HG03060 (cell line): ENCODE measurements at regions not wholly inside any gene's neighbourhood (a gene's known extent, or its start where the extent isn't known, plus 50 kb on each side); places are given as distances from the start of the nearest gene placed in this dataset.
"Not testable (repeated sequence)": the region's sequence is repeated elsewhere in the genome, so short reads cannot be mapped to it uniquely, and the experiment has no call there.

Experiments used
- ATAC-seq: cut with Tn5 transposase; IDR thresholded peaks from one replicate; pipeline ENCODE4 v1.9.1; 2021; ENCODE audit warnings: low read depth, moderate number of reproducible peaks; ENCODE audit not compliant: unreplicated experiment

DNA sequence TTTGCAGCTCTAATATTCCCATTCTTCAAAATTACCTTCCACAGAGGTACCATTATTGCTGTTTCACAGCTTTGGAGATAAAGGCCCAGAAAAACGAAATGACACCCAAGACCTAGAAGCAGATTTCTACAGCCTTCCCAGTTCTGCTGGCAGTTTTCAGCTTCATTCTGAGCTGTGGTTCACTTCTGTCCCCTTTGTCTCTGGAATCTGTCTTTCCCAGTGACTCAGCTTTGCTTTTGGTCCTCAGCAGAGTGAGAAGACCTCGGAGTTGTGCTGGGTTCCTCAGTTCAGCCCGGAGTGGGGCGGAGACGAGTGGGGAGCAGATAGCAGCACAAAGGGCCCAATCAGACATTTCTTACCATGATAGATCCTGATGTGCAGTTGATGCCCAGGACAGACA, 180.7 kb upstream of the CXCR4 start:
- ATAC-seq = no peak

DNA sequence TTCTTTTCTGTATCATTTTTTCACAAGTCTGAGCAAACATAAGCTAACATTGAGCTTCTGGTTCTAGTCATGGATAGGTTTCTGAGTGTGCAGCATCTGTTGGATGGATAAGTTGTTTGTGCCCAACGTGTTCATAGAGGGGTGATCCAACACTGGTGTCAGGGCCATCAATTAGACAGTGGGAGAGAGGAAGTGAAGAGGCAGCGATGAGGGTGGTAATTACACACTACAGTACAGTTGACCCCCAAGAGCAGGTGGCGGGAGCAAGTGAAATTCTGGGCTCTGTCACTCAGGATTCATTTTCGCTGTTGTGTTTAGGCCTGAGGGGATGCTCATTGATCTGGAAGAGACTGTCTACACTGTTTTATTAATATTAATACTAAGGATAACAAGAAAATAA, 180.0 kb upstream of the CXCR4 start:
- no peak for ATAC-seq

DNA sequence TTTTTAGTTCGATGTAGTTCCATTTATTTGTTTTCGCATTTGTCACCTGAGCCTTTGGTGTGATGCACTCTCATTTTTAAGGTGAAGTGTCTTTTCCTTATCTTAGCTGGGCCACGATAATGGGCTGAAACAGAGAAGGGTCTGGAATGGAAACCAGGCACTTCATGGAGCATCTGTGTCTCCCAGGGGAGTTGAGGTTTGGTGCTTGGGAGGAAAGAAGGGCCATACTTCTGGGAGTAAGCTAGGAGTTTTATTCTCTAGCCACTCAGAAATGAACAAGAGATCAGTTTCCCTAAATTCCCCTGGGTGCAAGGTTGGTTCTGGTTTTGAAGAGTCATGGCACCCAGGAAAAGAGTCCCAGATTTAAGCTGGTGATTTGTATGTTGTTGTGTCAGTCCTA, 179.4 kb upstream of the CXCR4 start:
- no peak for ATAC-seq

- no peak for ATAC-seq
Observed at GRCh38 chr2:136295168-136295567, 177.2 kb upstream of the CXCR4 start.

DNA sequence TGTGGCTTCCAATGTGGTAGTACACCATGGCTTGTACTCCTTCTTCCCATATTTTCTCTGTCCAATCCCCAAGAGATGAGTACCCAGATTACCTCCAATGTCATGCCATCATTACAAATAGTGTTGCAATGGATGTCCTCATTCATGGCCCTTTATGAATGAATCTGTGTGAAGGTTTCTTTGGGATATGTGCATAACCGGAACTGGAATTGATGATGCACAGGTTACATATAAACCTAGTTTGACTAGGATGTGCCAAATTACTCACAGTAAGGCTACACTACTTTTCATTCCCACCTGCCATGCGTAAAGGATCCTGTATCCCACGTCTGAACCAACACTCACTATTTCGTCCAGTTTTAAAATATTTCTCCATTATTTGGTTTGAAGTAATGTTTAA, 173.9 kb upstream of the CXCR4 start:
- ATAC-seq = no peak

DNA sequence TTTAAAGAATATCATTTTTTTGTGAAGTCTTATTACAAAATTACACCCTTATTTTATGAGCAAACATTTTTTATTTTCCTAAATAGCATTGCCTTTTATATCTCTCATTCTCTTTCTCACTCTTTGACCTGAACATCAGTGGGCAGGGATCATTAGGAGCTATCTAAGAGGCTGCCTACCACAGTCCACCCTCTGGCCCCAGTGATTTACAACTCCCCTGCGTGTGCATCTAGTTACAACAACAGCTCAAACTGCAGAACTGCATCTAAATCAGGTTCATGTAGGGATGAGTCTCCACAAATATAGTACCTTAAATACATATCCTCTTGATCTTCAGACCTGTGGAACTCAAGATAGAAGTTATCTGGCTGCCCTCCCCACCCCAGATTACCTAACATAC, 172.4 kb upstream of the CXCR4 start:
- ATAC-seq = no peak

- no peak for ATAC-seq
Observed at GRCh38 chr2:136288249-136288648, 170.3 kb upstream of the CXCR4 start.

GRCh38 chr2:136286423-136286822, 168.5 kb upstream of the CXCR4 start:
- ATAC-seq = no peak

DNA sequence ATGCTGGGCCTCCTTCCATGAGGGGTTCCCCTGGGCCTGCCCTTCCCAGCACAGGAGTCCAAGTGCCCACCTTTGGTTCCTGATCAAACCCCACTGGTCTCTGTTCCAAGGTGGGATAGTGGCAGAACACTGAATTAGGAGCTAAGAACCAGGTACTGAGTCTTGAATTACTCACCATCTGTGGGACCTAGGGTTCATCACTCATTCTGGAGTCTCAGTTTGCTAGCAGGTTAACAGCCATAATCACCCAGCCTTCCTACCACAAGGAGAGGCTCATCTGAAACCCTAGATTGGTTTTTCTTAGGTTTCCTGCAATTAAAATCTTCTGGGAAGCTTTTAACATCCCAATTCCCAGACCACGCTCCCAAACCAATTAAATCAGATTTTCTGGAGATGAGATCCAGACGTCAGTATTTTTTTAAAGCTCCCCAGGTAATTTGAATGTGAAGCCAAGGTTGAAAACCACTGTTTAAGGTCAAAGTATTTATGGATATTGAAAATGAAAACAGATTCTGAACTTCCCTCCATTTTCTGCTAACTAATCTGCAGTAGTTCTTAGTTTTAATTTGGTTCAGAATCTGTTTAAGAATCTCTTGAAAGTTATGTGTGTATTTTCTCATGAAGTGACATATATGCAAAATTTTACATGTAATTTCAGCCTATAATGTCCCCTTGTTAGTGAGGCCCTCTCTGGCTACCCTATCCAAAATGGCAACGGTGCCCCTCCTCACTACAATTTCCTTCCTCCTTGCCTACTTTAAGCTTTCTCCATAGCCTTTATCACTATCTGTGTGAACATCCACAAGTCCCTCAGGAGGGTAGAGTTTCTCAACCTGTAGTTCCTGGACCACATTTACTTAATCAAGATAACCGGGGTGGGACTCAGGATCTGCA, 166.5 kb upstream of the CXCR4 start:
- no peak for ATAC-seq

DNA sequence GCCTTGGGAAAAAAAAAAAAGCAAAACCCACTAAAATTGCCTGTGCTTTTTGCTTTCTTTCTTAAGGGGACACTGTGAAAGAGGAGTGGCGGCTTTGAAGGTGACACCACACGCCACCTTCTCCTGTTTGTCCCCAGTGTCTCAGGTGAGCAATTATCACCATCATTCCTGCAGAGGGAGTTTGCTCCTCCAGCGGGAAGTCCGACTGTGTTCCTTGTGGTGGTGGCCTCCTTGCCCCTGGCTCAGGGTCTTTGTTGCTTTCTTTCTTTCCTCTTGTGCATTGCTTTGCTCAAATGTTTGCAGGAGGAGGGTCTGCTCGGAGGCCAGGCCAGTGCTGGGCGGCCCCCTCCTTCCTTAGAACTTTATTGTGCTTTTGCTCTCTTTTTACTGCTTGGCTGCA, 164.3 kb upstream of the CXCR4 start:
- no peak for ATAC-seq

GRCh38 chr2:136281281-136282114, 163.5 kb upstream of the CXCR4 start:
- ATAC-seq = no peak

DNA sequence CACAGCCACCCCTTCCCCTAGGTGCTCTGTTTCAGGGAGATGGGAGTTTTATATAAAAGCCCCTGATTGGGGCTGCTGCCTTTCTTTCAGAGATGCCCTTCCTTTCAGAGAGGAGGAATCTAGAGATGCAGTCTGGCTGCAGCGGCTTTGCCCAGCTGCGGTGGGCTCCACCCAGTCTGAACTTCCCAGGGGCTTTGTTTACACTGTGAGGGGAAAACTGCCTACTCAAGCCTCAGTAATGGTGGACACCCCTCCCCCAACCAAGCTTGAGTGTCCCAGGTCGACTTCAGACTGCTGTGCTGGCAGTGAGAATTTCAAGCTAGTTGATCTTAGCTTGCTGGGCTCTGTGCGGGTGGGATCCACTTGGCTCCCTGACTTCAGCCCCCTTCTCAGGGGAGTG, 148.4 kb upstream of the CXCR4 start:
- ATAC-seq = not testable (repeated sequence)

DNA sequence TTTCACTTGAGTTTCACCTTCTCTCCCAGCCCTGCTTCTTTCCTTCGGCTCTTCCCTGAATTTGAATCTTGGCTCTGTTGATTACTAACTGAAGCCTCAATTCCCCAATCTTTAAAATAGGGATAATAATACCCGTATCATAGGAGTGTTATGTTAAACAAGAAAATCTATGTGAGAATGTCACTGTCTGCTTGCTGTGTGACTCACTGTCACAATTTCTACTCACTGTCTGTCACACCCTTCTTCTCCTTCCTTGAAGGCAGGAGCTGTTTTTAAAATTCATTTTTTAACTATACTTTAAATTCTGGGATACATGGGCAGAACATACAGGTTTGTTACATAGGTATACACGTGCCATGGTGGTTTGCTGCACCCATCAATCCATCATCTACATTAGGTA, 141.6 kb upstream of the CXCR4 start:
- no peak for ATAC-seq

- ATAC-seq = no peak
Observed at GRCh38 chr2:136257893-136258292, 139.9 kb upstream of the CXCR4 start.

- peak; percentile 36 for ATAC-seq
Observed at GRCh38 chr2:136255648-136256461, 137.9 kb upstream of the CXCR4 start.

- no peak for ATAC-seq
Observed at GRCh38 chr2:136255127-136255526, 137.2 kb upstream of the CXCR4 start.

DNA sequence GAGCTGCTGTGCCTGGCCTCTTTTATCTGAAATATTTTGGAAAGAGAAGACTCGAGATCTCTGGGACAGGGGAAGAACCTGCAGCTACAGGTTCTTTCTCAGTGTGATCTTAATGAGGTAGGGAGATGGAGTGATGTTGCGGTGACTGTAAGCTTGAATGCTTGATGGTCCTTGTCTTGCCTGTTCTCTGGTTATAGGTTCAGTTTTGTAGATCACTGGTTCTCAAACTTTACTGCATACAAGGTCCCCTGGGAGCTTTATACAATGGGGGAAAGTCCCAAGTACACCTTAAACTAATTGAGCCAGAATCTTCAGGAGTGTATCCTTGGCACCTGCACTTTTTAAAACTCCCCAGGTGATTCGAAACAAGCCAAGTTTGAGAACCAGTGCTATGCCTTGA, 136.7 kb upstream of the CXCR4 start:
- no peak for ATAC-seq

DNA sequence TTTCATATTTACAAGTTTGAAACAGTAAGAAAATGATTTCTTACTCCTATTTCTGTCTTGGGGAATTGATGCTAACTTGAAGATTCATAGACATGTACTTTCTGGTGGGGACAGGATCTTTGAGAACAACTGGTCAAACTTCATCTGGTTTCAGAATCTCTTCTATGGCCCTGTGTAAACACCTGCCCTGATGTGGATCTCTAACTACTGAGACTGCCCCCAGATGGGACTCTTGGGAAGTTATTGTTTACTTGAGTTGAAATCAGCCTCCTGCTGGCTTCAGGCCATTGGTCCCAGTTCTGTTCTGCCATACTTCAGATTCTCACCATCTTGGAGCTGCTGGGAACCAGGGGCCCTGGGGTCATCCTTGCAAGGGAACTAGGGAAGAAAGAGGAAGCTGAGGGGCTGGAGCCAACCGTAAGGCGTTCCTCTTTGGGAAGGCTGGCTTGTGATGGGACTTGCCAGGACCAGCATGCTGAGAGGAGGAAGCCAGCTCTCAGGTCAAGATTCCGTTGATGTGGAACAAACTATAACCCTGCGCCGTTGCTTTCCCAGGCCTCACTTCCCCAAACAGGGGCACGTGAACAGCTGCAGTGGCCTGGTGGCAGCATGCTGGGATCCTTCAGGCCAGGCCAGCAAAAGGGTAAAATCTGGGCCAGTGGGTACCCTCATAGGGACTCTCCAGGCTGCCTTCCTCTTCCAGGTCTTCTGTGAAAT, 135.5 kb upstream of the CXCR4 start:
- ATAC-seq = no peak

DNA sequence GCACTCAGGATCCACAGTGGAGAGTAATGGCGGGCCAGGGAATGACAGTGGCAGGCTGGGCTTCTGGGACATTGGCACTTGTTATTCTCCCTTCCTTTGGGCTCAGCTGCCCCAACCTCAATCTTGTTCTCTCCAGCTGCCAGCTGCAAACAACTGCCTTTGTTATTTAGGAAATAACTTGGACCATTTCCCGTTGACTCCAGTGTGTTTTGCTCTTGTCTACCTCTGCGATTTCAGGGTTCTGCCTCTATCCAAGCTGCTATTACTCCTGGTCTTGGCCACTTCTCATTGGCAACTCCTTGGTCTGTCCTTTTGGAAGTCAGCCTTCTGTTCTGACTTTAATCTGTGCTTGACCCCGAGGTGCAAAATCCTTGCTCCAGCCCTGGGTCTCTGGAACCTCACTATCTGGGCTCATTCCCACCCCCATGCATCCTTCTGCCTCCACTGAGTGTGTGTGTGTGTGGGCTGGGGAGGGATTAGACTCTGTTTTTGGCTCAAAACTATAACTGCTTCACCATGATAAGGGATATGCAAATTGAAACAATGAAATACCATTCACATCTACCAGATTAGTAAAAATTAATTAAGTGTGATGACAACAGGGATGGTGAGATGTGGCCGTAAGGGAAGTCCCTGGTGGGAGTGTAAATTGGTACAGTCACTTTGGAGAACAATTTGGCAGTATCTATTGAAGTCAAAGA, 134.1 kb upstream of the CXCR4 start:
- no peak for ATAC-seq
